Spleen (tissue), 7 donors: ENCODE measurements at regions not wholly inside any gene's neighbourhood (a gene's known extent, or its start where the extent isn't known, plus 50 kb on each side); places are given as distances from the start of the nearest gene placed in this dataset.

ENCODE experiments used
- CTCF ChIP-seq, 11 experiments: fragments of 200-600 bp in 7 of 11; fragments of 450-650 bp in 4 of 11; sonication (generic) in 4 of 11; IDR thresholded peaks in 8 of 11; conservative IDR thresholded peaks in 3 of 11; 1 replicate in 7 of 11; 2 replicates in 4 of 11; pipeline versions ENCODE4 v1.4.0 to v1.8.0; 2016 to 2021; ENCODE audit warnings: antibody characterized with exemption in 11 of 11, inconsistent platforms in 4 of 11, mild to moderate bottlenecking in 1 of 11
- POLR2A ChIP-seq, 3 donors: fragments of 450-650 bp; IDR thresholded peaks; one replicate each; pipeline ENCODE4 v1.5.1; 2017; ENCODE audit warnings: antibody characterized with exemption in 3 of 3, mild to moderate bottlenecking in 1 of 3
- POLR2AphosphoS5 ChIP-seq, 3 donors: sonication (generic); formaldehyde crosslinking; IDR thresholded peaks; one replicate each; pipeline ENCODE4 v1.5.1; 2017; ENCODE audit warnings: antibody characterized with exemption in 3 of 3
- donor health status: DM: no; HTN: no; CAD: no; lungs with moderate emphysema.
- donor health status: DM: no; HTN: no; CAD: no.
- donor health status: DM: no; HTN: no; CAD: no.

- TF ChIP-seq CTCF (IDR thresholded peaks at IDR 0.05 in 8 of 11, conservative IDR thresholded peaks at IDR 0.05 in 3 of 11) (no peak), POLR2A (IDR thresholded peaks at IDR 0.05) (no peak), POLR2AphosphoS5 (IDR thresholded peaks at IDR 0.05) (no peak)
Observed at GRCh38 chr2:228522276-228522675, 340.8 kb upstream of the SPHKAP start.
